ENCODE measurements at regions not wholly inside any gene's neighbourhood (a gene's known extent, or its start where the extent isn't known, plus 50 kb on each side); places are given as distances from the start of the nearest gene placed in this dataset.

DNA sequence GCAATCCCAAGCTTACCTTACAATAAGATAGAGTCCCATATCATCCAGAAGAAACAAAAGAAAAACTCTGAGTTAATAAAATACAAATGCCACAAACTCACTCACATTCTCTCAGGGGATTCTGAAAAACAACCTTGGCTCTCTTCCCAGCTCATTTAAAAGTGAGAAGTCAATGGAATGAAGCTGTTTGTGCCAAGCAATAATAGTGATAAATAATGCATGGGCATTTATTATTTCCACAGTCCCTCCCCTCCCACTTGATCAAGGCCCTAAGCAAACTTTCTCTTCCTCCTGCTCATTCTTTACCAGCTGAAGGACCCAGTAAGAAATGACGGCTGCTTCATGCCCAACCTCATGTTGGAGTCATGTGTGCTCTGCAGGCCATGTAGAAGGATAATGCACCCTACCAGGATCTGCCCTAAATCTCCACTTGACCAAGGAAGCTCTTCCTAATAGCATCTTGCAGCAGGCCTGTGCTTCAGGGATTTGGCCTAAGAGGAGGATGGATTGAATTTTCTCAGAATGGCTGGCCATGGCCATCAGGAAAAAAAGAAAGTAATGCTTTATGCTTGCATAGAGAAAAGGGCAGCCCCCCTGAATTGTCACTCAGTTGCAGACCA is 451.3 kb downstream of the GPAM start:
- no peak for ATAC-seq

DNA sequence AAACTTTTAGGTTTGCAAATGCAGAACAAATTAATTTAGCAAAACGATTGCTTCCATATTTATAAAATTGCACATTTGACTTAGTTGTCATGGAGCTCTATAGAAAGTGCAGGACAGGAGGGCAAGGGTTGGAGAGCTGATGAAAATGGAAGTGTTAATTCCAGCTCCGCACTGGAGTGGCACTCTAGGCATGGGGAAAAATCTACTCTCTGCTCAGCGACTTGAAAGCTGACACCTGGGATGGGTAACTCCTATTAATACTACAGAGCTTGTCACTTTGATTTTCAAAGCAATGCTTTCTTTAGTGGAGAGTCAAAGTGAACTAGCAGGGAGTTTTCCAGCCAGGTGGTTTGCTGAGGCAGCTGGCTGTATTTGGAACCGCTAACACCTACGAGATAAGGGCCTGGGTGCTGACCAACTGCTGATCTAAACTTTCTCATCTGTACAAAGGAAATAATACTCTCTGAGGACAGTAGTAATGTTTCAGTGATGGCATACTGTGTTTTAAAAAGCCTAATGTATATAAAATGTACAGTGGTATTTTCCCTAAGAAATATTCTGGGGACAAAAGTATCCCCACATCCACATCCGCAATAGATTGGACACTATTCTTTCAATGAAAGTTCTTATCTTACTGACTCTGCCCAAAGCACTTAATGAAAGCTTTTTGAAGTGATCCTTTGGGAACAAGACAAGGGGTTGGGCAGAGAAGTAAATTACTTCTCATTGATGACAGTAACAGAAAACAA is 444.3 kb downstream of the GPAM start:
- no peaks in the 10 kb centered on the region for H3K4me1 ChIP-seq (ENCODE audit: low read depth)
- H3K4me3 ChIP-seq: no peak overlapping the region
- TF ChIP-seq, protein P1, sequence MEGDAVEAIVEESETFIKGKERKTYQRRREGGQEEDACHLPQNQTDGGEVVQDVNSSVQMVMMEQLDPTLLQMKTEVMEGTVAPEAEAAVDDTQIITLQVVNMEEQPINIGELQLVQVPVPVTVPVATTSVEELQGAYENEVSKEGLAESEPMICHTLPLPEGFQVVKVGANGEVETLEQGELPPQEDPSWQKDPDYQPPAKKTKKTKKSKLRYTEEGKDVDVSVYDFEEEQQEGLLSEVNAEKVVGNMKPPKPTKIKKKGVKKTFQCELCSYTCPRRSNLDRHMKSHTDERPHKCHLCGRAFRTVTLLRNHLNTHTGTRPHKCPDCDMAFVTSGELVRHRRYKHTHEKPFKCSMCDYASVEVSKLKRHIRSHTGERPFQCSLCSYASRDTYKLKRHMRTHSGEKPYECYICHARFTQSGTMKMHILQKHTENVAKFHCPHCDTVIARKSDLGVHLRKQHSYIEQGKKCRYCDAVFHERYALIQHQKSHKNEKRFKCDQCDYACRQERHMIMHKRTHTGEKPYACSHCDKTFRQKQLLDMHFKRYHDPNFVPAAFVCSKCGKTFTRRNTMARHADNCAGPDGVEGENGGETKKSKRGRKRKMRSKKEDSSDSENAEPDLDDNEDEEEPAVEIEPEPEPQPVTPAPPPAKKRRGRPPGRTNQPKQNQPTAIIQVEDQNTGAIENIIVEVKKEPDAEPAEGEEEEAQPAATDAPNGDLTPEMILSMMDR (IDR thresholded peaks at IDR 0.05): no peak
- no peaks in the 10 kb centered on the region for H3K36me3 ChIP-seq (ENCODE audit: low read depth)
- no peak for DNase-seq
- intact Hi-C loops (cut with DNase I, micrococcal nuclease): no loop called here
- ATAC-seq: no peak
- H3K9me3 ChIP-seq: no peaks in the 10 kb centered on the region

More for the DNA sequence above, 451.3 kb downstream of the GPAM start:
- TF ChIP-seq, protein P1 (IDR thresholded peaks at IDR 0.05): no peak
- Histone ChIP-seq H3K4me3 (no peak overlapping the region), H3K4me1 (ENCODE audit: low read depth) (no peaks in the 10 kb centered on the region), H3K9me3 (no peaks in the 10 kb centered on the region), H3K36me3 (ENCODE audit: low read depth) (no peaks in the 10 kb centered on the region)
- no peak for DNase-seq
- intact Hi-C loops (cut with DNase I, micrococcal nuclease): no loop called here

DNA sequence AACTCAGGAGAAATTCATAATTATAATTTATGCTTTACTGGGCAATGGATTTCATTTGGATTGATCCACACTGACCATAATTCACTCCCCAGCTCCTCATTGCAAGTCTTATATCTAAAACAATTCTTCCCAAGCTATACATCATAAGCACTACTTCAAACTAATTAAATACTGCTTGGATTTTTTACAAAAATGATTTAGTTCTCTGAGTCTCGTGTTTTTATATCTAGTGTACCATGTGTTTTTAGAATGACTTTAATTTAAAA is 443.8 kb downstream of the GPAM start:
- H3K4me1 ChIP-seq (ENCODE audit: low read depth): no peaks in the 10 kb centered on the region
- TF ChIP-seq, protein P1 (IDR thresholded peaks at IDR 0.05): no peak
- intact Hi-C loops (cut with DNase I, micrococcal nuclease): no loop called here
- H3K4me3 ChIP-seq: no peak overlapping the region
- ATAC-seq (no peak), DNase-seq (no peak)
- H3K36me3 ChIP-seq (ENCODE audit: low read depth): no peaks in the 10 kb centered on the region
- H3K9me3 ChIP-seq: no peaks in the 10 kb centered on the region

DNA sequence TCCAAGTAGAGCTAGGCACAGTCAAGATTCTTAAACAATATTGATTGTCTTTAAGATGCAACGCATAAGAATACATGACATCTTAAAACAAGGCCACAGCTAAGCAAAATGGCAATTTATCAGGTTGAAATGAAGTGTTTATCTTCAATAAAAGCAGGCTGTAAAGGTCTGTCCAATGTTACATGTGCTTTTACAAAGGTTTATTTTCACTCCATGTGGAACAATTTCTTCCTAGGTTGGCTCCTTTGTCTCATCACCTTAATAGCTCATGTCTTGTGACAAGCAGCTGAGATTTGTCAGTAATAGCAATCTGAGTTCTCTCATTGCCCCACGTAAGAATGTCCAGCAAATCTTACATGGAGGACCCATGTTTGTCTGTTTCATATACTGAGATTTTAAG is 437.6 kb downstream of the GPAM start:
- H3K4me1 ChIP-seq (ENCODE audit: low read depth): no peaks in the 10 kb centered on the region

DNA sequence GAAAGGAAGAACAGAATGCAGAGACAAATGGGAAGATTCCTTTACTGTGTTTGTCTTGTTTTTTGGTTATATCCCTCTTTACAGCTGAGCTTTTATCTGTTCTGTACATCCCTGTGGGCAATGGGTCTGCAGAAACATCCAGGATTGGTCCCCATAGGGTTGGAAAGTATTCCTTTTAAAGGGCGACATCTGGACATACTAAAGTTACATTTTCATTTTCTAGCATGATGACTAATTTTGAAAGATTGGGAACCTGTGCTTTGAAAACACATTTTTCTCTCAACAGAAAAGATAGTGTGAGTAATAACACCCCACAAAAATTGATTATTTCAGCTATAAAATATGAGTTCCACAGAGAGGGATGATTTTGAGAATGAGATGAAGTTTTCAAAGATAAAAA is 435.8 kb downstream of the GPAM start:
- no peak for ATAC-seq
- Histone ChIP-seq H3K36me3 (ENCODE audit: low read depth) (no peaks in the 10 kb centered on the region), H3K4me1 (ENCODE audit: low read depth) (no peaks in the 10 kb centered on the region), H3K9me3 (no peaks in the 10 kb centered on the region), H3K4me3 (no peak overlapping the region)
- no peak for DNase-seq
- TF ChIP-seq, protein P1 (IDR thresholded peaks at IDR 0.05): no peak
- intact Hi-C loops (cut with DNase I, micrococcal nuclease): no loop called here

More for the DNA sequence above, 437.6 kb downstream of the GPAM start:
- H3K9me3 ChIP-seq: no peaks in the 10 kb centered on the region
- ATAC-seq (no peak), DNase-seq (no peak)
- TF ChIP-seq, protein P1 (IDR thresholded peaks at IDR 0.05): no peak
- H3K4me3 ChIP-seq: no peak overlapping the region
- intact Hi-C loops (cut with DNase I, micrococcal nuclease): no loop called here
- H3K36me3 ChIP-seq (ENCODE audit: low read depth): no peaks in the 10 kb centered on the region

Measured in mucosa of descending colon (tissue), 3 donors.